Vagina (tissue), 2 donors: ENCODE measurements at regions not wholly inside any gene's neighbourhood (a gene's known extent, or its start where the extent isn't known, plus 50 kb on each side); places are given as distances from the start of the nearest gene placed in this dataset.

Experiments used
- CTCF ChIP-seq, 3 experiments: fragments of 450-650 bp in 2 of 3; fragments of 200-600 bp in 1 of 3; sonication (generic) in 1 of 3; IDR thresholded peaks; one replicate each; pipeline ENCODE4 v1.5.1; 2017 to 2019; ENCODE audit warnings: antibody characterized with exemption in 3 of 3, mild to moderate bottlenecking in 2 of 3, moderate library complexity in 2 of 3
- POLR2A ChIP-seq, 2 donors: fragments of 450-650 bp; IDR thresholded peaks; one replicate each; pipeline ENCODE4 v1.6.1; 2017; ENCODE audit warnings: antibody characterized with exemption in 2 of 2, mild to moderate bottlenecking in 2 of 2, moderate library complexity in 2 of 2
- POLR2AphosphoS5 ChIP-seq, 2 donors: sonication (generic); formaldehyde crosslinking; IDR thresholded peaks; one replicate each; pipeline ENCODE4 v1.9.0; 2017; ENCODE audit warnings: antibody characterized with exemption in 2 of 2, mild to moderate bottlenecking in 2 of 2, low read depth in 1 of 2; ENCODE audit not compliant: insufficient read depth in 1 of 2

GRCh38 chr11:91625495-91625894 is 599.1 kb upstream of the FAT3 start:
- TF ChIP-seq CTCF (IDR thresholded peaks at IDR 0.05): no peak
- no peak for TF ChIP-seq POLR2AphosphoS5 (IDR thresholded peaks at IDR 0.05; ENCODE audit: insufficient read depth in 1 of 2, low read depth in 1 of 2)
- TF ChIP-seq POLR2A (IDR thresholded peaks at IDR 0.05): no peak
